Panc1 (cell line): ENCODE measurements at regions not wholly inside any gene's neighbourhood (a gene's known extent, or its start where the extent isn't known, plus 50 kb on each side); places are given as distances from the start of the nearest gene placed in this dataset.

Source experiments
- POLR2AphosphoS5 ChIP-seq: IDR thresholded peaks from 2 replicates; pipeline ENCODE4 v1.6.1; 2012; ENCODE audit warnings: mild to moderate bottlenecking, low read depth, low read length, moderate library complexity
- SIN3A ChIP-seq: IDR thresholded peaks from 2 replicates; pipeline ENCODE4 v1.6.1; 2012; ENCODE audit warnings: low read depth, mild to moderate bottlenecking, low read length, moderate library complexity, borderline replicate concordance; ENCODE audit not compliant: insufficient read depth
- TCF7L2 ChIP-seq: IDR thresholded peaks from 2 replicates; pipeline ENCODE4 v1.6.1; 2011; ENCODE audit warnings: mild to moderate bottlenecking, low read depth, low read length, inconsistent platforms
- TF ChIP-seq, protein P1 (sequence below): fragments of 450-650 bp; IDR thresholded peaks from 2 replicates; pipeline ENCODE4 v1.5.1; 2017; ENCODE audit warnings: mild to moderate bottlenecking

- TF ChIP-seq TCF7L2 (no peak), POLR2AphosphoS5 (no peak), SIN3A (no peak)
- TF ChIP-seq, protein P1, sequence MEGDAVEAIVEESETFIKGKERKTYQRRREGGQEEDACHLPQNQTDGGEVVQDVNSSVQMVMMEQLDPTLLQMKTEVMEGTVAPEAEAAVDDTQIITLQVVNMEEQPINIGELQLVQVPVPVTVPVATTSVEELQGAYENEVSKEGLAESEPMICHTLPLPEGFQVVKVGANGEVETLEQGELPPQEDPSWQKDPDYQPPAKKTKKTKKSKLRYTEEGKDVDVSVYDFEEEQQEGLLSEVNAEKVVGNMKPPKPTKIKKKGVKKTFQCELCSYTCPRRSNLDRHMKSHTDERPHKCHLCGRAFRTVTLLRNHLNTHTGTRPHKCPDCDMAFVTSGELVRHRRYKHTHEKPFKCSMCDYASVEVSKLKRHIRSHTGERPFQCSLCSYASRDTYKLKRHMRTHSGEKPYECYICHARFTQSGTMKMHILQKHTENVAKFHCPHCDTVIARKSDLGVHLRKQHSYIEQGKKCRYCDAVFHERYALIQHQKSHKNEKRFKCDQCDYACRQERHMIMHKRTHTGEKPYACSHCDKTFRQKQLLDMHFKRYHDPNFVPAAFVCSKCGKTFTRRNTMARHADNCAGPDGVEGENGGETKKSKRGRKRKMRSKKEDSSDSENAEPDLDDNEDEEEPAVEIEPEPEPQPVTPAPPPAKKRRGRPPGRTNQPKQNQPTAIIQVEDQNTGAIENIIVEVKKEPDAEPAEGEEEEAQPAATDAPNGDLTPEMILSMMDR, result no peak
Observed at GRCh38 chr18:72605376-72605775, 61.2 kb upstream of the CBLN2 start.
